ENCODE measurements at regions not wholly inside any gene's neighbourhood (a gene's known extent, or its start where the extent isn't known, plus 50 kb on each side); places are given as distances from the start of the nearest gene placed in this dataset.
A peak's percentile ranks its signal among the peaks of the same experiment; 100 is the strongest.

- TF ChIP-seq, protein P1, sequence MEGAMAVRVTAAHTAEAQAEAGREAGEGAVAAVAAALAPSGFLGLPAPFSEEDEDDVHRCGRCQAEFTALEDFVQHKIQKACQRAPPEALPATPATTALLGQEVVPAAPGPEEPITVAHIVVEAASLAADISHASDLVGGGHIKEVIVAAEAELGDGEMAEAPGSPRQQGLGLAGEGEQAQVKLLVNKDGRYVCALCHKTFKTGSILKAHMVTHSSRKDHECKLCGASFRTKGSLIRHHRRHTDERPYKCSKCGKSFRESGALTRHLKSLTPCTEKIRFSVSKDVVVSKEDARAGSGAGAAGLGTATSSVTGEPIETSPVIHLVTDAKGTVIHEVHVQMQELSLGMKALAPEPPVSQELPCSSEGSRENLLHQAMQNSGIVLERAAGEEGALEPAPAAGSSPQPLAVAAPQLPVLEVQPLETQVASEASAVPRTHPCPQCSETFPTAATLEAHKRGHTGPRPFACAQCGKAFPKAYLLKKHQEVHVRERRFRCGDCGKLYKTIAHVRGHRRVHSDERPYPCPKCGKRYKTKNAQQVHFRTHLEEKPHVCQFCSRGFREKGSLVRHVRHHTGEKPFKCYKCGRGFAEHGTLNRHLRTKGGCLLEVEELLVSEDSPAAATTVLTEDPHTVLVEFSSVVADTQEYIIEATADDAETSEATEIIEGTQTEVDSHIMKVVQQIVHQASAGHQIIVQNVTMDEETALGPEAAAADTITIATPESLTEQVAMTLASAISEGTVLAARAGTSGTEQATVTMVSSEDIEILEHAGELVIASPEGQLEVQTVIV (IDR thresholded peaks at IDR 0.05; ENCODE audit: borderline replicate concordance, partially characterized antibody) = no peak
- no peak for TF ChIP-seq RUNX3 (IDR thresholded peaks at IDR 0.05; ENCODE audit: low read length)
- TF ChIP-seq, protein P2, sequence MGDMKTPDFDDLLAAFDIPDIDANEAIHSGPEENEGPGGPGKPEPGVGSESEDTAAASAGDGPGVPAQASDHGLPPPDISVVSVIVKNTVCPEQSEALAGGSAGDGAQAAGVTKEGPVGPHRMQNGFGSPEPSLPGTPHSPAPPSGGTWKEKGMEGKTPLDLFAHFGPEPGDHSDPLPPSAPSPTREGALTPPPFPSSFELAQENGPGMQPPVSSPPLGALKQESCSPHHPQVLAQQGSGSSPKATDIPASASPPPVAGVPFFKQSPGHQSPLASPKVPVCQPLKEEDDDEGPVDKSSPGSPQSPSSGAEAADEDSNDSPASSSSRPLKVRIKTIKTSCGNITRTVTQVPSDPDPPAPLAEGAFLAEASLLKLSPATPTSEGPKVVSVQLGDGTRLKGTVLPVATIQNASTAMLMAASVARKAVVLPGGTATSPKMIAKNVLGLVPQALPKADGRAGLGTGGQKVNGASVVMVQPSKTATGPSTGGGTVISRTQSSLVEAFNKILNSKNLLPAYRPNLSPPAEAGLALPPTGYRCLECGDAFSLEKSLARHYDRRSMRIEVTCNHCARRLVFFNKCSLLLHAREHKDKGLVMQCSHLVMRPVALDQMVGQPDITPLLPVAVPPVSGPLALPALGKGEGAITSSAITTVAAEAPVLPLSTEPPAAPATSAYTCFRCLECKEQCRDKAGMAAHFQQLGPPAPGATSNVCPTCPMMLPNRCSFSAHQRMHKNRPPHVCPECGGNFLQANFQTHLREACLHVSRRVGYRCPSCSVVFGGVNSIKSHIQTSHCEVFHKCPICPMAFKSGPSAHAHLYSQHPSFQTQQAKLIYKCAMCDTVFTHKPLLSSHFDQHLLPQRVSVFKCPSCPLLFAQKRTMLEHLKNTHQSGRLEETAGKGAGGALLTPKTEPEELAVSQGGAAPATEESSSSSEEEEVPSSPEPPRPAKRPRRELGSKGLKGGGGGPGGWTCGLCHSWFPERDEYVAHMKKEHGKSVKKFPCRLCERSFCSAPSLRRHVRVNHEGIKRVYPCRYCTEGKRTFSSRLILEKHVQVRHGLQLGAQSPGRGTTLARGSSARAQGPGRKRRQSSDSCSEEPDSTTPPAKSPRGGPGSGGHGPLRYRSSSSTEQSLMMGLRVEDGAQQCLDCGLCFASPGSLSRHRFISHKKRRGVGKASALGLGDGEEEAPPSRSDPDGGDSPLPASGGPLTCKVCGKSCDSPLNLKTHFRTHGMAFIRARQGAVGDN (IDR thresholded peaks at IDR 0.05) = no peak
Observed at GRCh38 chr6:15792842-15793241, 130.0 kb upstream of the DTNBP1 start (continued).

DNA sequence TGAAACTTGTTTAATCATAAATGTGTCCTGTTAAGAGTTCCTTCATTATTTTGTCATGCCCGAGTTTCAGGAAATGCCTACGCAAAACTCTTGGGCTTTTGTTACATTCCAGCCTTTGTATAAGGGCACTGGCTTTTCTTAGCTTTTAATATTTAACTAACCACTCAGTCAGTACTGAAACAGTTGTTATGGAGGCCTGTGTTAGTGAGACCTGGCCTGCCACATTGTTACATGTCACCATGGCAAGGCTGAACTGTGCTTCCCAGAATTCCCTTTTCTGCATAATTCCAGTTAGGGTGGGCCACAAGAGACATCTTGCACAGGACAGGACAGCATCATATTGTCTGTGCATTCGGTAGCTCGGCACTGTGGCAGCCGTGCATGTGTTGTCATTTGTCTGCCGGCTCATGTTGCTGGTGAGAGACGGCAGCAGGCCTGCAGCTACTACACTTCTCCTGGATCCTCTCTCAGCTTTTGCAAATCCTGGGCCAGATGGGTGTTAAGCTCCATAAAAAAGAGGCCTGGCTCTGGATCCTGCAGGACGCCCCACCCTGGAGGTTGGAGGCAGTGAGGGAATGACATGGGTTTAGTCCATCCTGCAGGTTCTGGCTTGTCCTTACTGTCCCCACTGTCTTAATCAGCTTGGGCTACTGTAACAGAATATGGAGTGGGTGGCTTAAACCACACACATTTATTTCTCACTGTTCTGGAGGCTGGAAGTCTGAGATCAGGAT is 128.8 kb upstream of the DTNBP1 start:
- Histone ChIP-seq H3K4me2 (ENCODE audit: control insufficient read depth, insufficient read depth) (no peak overlapping the region), H3K27me3 (replicated peaks in 1 of 2; ENCODE audit: control insufficient read depth in 2 of 2, insufficient read depth in 2 of 2, low read length in 1 of 2) (no peaks in the 10 kb centered on the region), H3K9me3 (replicated peaks; ENCODE audit: control insufficient read depth, insufficient read depth, low read length) (no peaks in the 10 kb centered on the region; the same call in 2 of the 3 replicates), H4K20me1 (ENCODE audit: control insufficient read depth, insufficient read depth) (no peaks in the 10 kb centered on the region), H3K9ac (ENCODE audit: control insufficient read depth, insufficient read depth, low read length) (no peak overlapping the region), H3K79me2 (ENCODE audit: control insufficient read depth, insufficient read depth, low read length) (no peaks in the 10 kb centered on the region), H3K4me3 (no peak overlapping the region), H3K36me3 (ENCODE audit: control insufficient read depth in 2 of 2, insufficient read depth in 2 of 2, low read length in 1 of 2) (no peaks in the 10 kb centered on the region), H3K4me1 (ENCODE audit: control insufficient read depth, insufficient read depth, low read length) (no peaks in the 10 kb centered on the region), H3K27ac (ENCODE audit: control insufficient read depth, insufficient read depth) (no peak overlapping the region), H2AFZ (ENCODE audit: control insufficient read depth, low read depth, low read length) (no peak overlapping the region)
- peak; percentile 40; the same call in 1 of the 3 replicates for ATAC-seq
- in situ Hi-C loops (cut with MboI) = no loop called here
- WGBS (ENCODE audit: insufficient coverage, insufficient replicate concordance, low lambda C conversion rate, missing lambda C conversion rate) = 65% methylated on average over 8 of the region's 8 CpGs
- intact Hi-C loops (cut with micrococcal nuclease; ENCODE audit: unreplicated experiment) = no loop called here
- RAD21 ChIA-PET (ENCODE audit: unreplicated experiment) = interaction anchor here (0.7 to 1.2 kb wide), 4 partner anchors 15 to 93 kb away, joined by 3 to 4 read pairs (median 3); no protein-coding TSS in a partner anchor
- POLR2A ChIA-PET = no interaction called here
- SMC1A ChIA-PET (ENCODE audit: uncharacterized antibody, unreplicated experiment) = interaction anchor here (0.6 to 1.6 kb wide), 4 partner anchors 15 to 87 kb away, joined by 3 to 7 read pairs (median 6); no protein-coding TSS in a partner anchor
- FAIRE-seq = no peak
- CTCF ChIA-PET = interaction anchor here (0.6 to 3.8 kb wide), 3 partner anchors 9 to 100 kb away, joined by 3 to 19 read pairs (median 3); no protein-coding TSS in a partner anchor
- no peak for DNase-seq (ENCODE audit: low read depth, low spot score)
- no TSS peak for BruUV-seq (replicated peaks)
- TF ChIP-seq STAT3 (IDR thresholded peaks at IDR 0.05; ENCODE audit: low read depth, low read length) (no peak), CBX3 (IDR thresholded peaks at IDR 0.05; ENCODE audit: borderline replicate concordance, low read depth) (no peak), MTA2 (IDR thresholded peaks at IDR 0.05; ENCODE audit: low read depth) (no peak), MYB (IDR thresholded peaks at IDR 0.05; ENCODE audit: borderline replicate concordance, low read depth, low read length) (no peak), TCF3 (IDR thresholded peaks at IDR 0.05; ENCODE audit: borderline replicate concordance, insufficient read depth, low read depth, low read length) (no peak), IKZF2 (IDR thresholded peaks at IDR 0.05) (peak in 1 of 2 experiments; percentile 31; a peak in 1 of 4 replicates)
- TF ChIP-seq, protein P2 (IDR thresholded peaks at IDR 0.05) = peak; percentile 56; the same call in 1 of the 2 replicates

Measured in GM12878 (cell line).